SK-N-SH (cell line): ENCODE measurements at regions not wholly inside any gene's neighbourhood (a gene's known extent, or its start where the extent isn't known, plus 50 kb on each side); places are given as distances from the start of the nearest gene placed in this dataset.

ENCODE experiments used
- CTCF ChIA-PET: fragments of 300-600, 350-600 bp; formaldehyde crosslinking; extraction: SDS; loops from one replicate; lab custom pipeline; 2021; lab: Yijun Ruan, JAX
- POLR2A ChIA-PET: fragments of 350-600 bp; sonication (Branson Sonifier 250); formaldehyde crosslinking; extraction: SDS; loops from one replicate; lab custom pipeline; 2020; ENCODE audit warnings: antibody characterized with exemption, inconsistent platforms; lab: Yijun Ruan, JAX
- DNase-seq: peaks from one replicate; pipeline ENCODE4 v3.0.0; 2012
- H2AFZ ChIP-seq: fragments of 200-600 bp; sonication (generic); 2 replicates; pipeline ENCODE4 v1.8.1; 2016; ENCODE audit warnings: antibody characterized with exemption, mild to moderate bottlenecking, low read depth
- H3F3A ChIP-seq: fragments of 200-600 bp; sonication (generic); replicated peaks from 2 replicates; pipeline ENCODE3; 2016; ENCODE audit warnings: antibody characterized with exemption, mild to moderate bottlenecking; ENCODE audit not compliant: insufficient read depth
- H3K27ac ChIP-seq, 2 experiments: fragments of 200-500 bp in 1 of 2; fragments of 200-600 bp in 1 of 2; sonication (Bioruptor generic) in 1 of 2; sonication (generic), shearing (Covaris generic) in 1 of 2; 2 replicates each; pipeline versions ENCODE4 v1.5.1 to v1.6.1; 2014 to 2016; ENCODE audit warnings: low read depth in 2 of 2, inconsistent platforms in 1 of 2, low read length in 1 of 2, mild to moderate bottlenecking in 1 of 2, mixed read lengths in 1 of 2
- H3K27me3 ChIP-seq: fragments of 200-600 bp; sonication (generic), shearing (Covaris generic); 2 replicates; pipeline ENCODE4 v1.6.1; 2016; ENCODE audit warnings: mixed run types; ENCODE audit not compliant: insufficient read depth
- H3K36me3 ChIP-seq, 2 experiments: fragments of 200-500 bp in 1 of 2; fragments of 200-600 bp in 1 of 2; sonication (Bioruptor generic) in 1 of 2; sonication (generic) in 1 of 2; replicated peaks in 1 of 2; 2 replicates each; pipeline versions ENCODE3 to v1.5.1; 2014 to 2016; ENCODE audit warnings: low read length in 1 of 2, mild to moderate bottlenecking in 1 of 2; ENCODE audit not compliant: insufficient read depth in 2 of 2, control insufficient read depth in 1 of 2
- H3K4me1 ChIP-seq, 2 experiments: fragments of 200-500 bp in 1 of 2; fragments of 200-600 bp in 1 of 2; sonication (Bioruptor generic) in 1 of 2; sonication (generic), shearing (Covaris generic) in 1 of 2; 2 replicates each; pipeline versions ENCODE4 v1.5.1 to v1.6.1; 2014 to 2016; ENCODE audit warnings: low read depth in 1 of 2, low read length in 1 of 2, mixed run types in 1 of 2; ENCODE audit not compliant: insufficient read depth in 2 of 2, control insufficient read depth in 1 of 2
- H3K4me2 ChIP-seq: fragments of 200-600 bp; sonication (generic), shearing (Covaris generic); 2 replicates; pipeline ENCODE4 v1.6.1; 2017; ENCODE audit warnings: mixed run types
- H3K4me3 ChIP-seq, 2 experiments: fragments of 200-500 bp in 1 of 2; fragments of 200-600 bp in 1 of 2; sonication (Bioruptor generic) in 1 of 2; sonication (generic), shearing (Covaris generic) in 1 of 2; 2 replicates each; pipeline versions ENCODE4 v1.5.1 to v1.8.1; 2014 to 2016; ENCODE audit warnings: low read depth in 2 of 2, inconsistent platforms in 1 of 2, low read length in 1 of 2, mild to moderate bottlenecking in 1 of 2, mixed read lengths in 1 of 2, moderate library complexity in 1 of 2
- H3K79me2 ChIP-seq: fragments of 200-600 bp; sonication (generic); 2 replicates; pipeline ENCODE4 v1.8.1; 2017; ENCODE audit warnings: mild to moderate bottlenecking; ENCODE audit not compliant: insufficient read depth
- H3K9ac ChIP-seq: fragments of 200-600 bp; sonication (generic); 2 replicates; pipeline ENCODE4 v1.6.1; 2017; ENCODE audit warnings: mixed run types
- H3K9me2 ChIP-seq: fragments of 200-600 bp; sonication (generic); 2 replicates; pipeline ENCODE4 v1.6.1; 2017; ENCODE audit warnings: mixed run types
- H3K9me3 ChIP-seq: fragments of 200-600 bp; sonication (generic); 2 replicates; pipeline ENCODE4 v1.6.1; 2017; ENCODE audit warnings: mixed run types, mild to moderate bottlenecking, moderate library complexity
- H4K20me1 ChIP-seq: fragments of 200-600 bp; sonication (generic); 2 replicates; pipeline ENCODE4 v1.6.1; 2017; ENCODE audit warnings: mild to moderate bottlenecking, mixed run types; ENCODE audit not compliant: insufficient read depth
- CHD2 ChIP-seq: fragments of 150-350 bp; IDR thresholded peaks from 2 replicates; pipeline ENCODE4 v1.6.1; 2018; ENCODE audit warnings: low read length; ENCODE audit not compliant: partially characterized antibody
- FOSL2 ChIP-seq: IDR thresholded peaks from 2 replicates; pipeline ENCODE4 v1.4.0; 2012; ENCODE audit warnings: low read depth, mild to moderate bottlenecking, moderate library complexity, borderline replicate concordance
- FOXJ3 ChIP-seq: sonication (generic); formaldehyde crosslinking; IDR thresholded peaks from 2 replicates; pipeline ENCODE4 v1.5.1; 2020; ENCODE audit warnings: mild to moderate bottlenecking, missing genetic modification reagents
- RCOR1 ChIP-seq: fragments of 150-350 bp; IDR thresholded peaks from 2 replicates; pipeline ENCODE4 v1.6.1; 2017; ENCODE audit warnings: antibody characterized with exemption, low read length
- SIN3A ChIP-seq: IDR thresholded peaks from 2 replicates; pipeline ENCODE4 v1.6.1; 2012; ENCODE audit warnings: low read depth, mild to moderate bottlenecking, low read length, moderate library complexity, borderline replicate concordance
- TAF1 ChIP-seq: IDR thresholded peaks from 2 replicates; pipeline ENCODE4 v1.6.1; 2012; ENCODE audit warnings: low read depth, mild to moderate bottlenecking, low read length, moderate library complexity, borderline replicate concordance
- TCF12 ChIP-seq: IDR thresholded peaks from 2 replicates; pipeline ENCODE4 v1.4.0; 2012
- WGBS: methylation state at CpG from one replicate; pipeline ENCODE4 v1.1.6; 2017; ENCODE audit warnings: low lambda C conversion rate; 5-methylcytosine and 5-hydroxymethylcytosine counted together
- TF ChIP-seq, protein P1 (sequence below): fragments of 150-350 bp; IDR thresholded peaks from 2 replicates; pipeline ENCODE4 v1.6.1; 2016; ENCODE audit warnings: mild to moderate bottlenecking, low read depth, low read length
- TF ChIP-seq, protein P2 (sequence below): IDR thresholded peaks from 2 replicates; pipeline ENCODE4 v1.4.0; 2012; ENCODE audit warnings: low read depth, borderline replicate concordance
- TF ChIP-seq, protein P3 (sequence below): IDR thresholded peaks from 2 replicates; pipeline ENCODE4 v1.4.0; 2012; ENCODE audit warnings: low read depth
- TF ChIP-seq, protein P4 (sequence below): IDR thresholded peaks from 2 replicates; pipeline ENCODE4 v1.4.0; 2012; ENCODE audit warnings: low read depth, borderline replicate concordance

DNA sequence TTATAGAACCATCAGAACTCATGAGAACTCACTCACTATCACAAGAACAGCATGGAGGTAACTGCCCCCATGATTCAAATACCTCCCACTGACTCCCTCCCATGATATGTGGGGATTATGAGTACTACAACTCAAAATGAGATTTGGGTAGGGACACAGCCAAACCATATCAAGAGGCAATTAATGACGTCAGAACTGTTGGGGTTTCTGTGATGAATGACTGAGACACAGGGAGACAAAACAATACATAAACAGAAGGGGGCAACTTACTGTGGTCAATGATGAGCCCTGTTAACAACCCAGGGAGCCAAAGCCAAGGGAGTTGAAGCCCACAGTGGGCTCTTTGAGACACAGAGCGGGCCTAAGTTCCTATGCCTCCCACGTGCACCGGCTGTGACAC, 171.3 kb upstream of the GHITM start:
- DNase-seq: no peak
- no peak for TF ChIP-seq SIN3A
- TF ChIP-seq CHD2: no peak
- TF ChIP-seq, protein P1, sequence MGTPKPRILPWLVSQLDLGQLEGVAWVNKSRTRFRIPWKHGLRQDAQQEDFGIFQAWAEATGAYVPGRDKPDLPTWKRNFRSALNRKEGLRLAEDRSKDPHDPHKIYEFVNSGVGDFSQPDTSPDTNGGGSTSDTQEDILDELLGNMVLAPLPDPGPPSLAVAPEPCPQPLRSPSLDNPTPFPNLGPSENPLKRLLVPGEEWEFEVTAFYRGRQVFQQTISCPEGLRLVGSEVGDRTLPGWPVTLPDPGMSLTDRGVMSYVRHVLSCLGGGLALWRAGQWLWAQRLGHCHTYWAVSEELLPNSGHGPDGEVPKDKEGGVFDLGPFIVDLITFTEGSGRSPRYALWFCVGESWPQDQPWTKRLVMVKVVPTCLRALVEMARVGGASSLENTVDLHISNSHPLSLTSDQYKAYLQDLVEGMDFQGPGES: no peak
- TF ChIP-seq FOXJ3 (CRISPR knock-in tag): no peak
- no peak for TF ChIP-seq TAF1
- TF ChIP-seq, protein P2, sequence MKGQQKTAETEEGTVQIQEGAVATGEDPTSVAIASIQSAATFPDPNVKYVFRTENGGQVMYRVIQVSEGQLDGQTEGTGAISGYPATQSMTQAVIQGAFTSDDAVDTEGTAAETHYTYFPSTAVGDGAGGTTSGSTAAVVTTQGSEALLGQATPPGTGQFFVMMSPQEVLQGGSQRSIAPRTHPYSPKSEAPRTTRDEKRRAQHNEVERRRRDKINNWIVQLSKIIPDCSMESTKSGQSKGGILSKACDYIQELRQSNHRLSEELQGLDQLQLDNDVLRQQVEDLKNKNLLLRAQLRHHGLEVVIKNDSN: no peak
- TF ChIP-seq TCF12: no peak
- TF ChIP-seq, protein P3, sequence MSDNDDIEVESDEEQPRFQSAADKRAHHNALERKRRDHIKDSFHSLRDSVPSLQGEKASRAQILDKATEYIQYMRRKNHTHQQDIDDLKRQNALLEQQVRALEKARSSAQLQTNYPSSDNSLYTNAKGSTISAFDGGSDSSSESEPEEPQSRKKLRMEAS: no peak
- TF ChIP-seq FOSL2: no peak
- TF ChIP-seq, protein P4, sequence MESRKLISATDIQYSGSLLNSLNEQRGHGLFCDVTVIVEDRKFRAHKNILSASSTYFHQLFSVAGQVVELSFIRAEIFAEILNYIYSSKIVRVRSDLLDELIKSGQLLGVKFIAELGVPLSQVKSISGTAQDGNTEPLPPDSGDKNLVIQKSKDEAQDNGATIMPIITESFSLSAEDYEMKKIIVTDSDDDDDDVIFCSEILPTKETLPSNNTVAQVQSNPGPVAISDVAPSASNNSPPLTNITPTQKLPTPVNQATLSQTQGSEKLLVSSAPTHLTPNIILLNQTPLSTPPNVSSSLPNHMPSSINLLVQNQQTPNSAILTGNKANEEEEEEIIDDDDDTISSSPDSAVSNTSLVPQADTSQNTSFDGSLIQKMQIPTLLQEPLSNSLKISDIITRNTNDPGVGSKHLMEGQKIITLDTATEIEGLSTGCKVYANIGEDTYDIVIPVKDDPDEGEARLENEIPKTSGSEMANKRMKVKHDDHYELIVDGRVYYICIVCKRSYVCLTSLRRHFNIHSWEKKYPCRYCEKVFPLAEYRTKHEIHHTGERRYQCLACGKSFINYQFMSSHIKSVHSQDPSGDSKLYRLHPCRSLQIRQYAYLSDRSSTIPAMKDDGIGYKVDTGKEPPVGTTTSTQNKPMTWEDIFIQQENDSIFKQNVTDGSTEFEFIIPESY: no peak
- Histone ChIP-seq H3K9me2 (no peaks in the 10 kb centered on the region), H3K79me2 (no peaks in the 10 kb centered on the region), H3K36me3 (no peaks in the 10 kb centered on the region), H3K4me3 (no peak overlapping the region), H3K27ac (no peak overlapping the region), H3F3A (no peaks in the 10 kb centered on the region), H3K27me3 (no peaks in the 10 kb centered on the region), H3K9ac (no peak overlapping the region), H3K4me1 (no peaks in the 10 kb centered on the region), H3K9me3 (no peaks in the 10 kb centered on the region), H3K4me2 (no peak overlapping the region), H4K20me1 (no peaks in the 10 kb centered on the region), H2AFZ (no peak overlapping the region)
- CTCF ChIA-PET: interaction anchor here (0.6 kb wide), 1 partner anchor 37 kb away, joined by 3 read pairs; no protein-coding TSS in a partner anchor
- POLR2A ChIA-PET: no interaction called here
- WGBS: 31% methylated on average over 4 of the region's 4 CpGs

DNA sequence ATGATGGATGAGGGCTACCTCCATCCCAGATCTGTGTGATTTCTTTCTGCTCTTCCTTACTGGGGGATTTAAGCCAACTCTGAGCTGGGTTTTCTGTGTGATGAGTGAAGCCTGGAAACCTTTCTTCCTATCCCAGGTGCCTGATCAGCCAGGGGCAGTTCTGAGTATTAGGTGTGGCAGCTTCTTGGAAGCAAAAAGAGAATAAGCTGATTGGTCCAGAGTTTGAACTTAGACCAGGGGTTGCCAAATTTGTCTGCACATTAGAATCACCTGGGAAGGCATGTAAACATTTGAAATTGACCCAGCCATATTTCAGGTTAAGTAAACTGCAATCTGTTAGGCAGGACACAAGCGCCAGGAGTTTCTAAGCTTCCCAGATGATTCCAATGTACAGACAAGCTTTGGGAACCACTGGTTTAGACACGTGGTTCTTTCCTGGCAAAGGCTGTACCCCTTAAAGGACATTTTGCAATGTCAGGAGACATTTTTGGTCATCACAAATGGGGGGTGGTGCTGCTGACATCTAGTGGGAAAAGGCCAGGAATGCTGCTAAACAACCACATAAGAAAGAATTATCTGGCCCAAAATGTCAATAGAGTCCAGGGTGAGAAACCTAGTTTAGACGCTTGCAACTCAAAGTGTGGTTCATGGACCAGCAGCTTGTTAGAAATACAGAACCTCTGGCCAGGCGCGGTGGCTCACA, 160.5 kb upstream of the GHITM start:
- WGBS: 50% methylated on average over 5 of the region's 5 CpGs
- H3K27ac ChIP-seq: no peak overlapping the region
- H3K4me2 ChIP-seq: no peak overlapping the region
- H3K4me3 ChIP-seq: no peak overlapping the region
- no peak overlapping the region for H2AFZ ChIP-seq
- H3K36me3 ChIP-seq: no peaks in the 10 kb centered on the region
- POLR2A ChIA-PET: no interaction called here
- no peaks in the 10 kb centered on the region for H3K27me3 ChIP-seq
- H4K20me1 ChIP-seq: no peaks in the 10 kb centered on the region
- DNase-seq: no peak
- no peaks in the 10 kb centered on the region for H3K9me3 ChIP-seq
- H3F3A ChIP-seq: no peaks in the 10 kb centered on the region
- H3K9ac ChIP-seq: no peak overlapping the region
- peaks cover 0 to 3% of the 10 kb centered on the region in 2 experiments; a peak in 2 of 4 replicates for H3K4me1 ChIP-seq
- H3K9me2 ChIP-seq: no peaks in the 10 kb centered on the region
- CTCF ChIA-PET: interaction anchor here (0.7 kb wide), 1 partner anchor 107 kb away, joined by 3 read pairs; no protein-coding TSS in a partner anchor
- no peaks in the 10 kb centered on the region for H3K79me2 ChIP-seq
- TF ChIP-seq RCOR1: no peak
- TF ChIP-seq, all 33 proteins: peak for 0
